Inflammatory macrophage treated with lipopolysaccharide for 1 hour (primary cell): ENCODE measurements at regions not wholly inside any gene's neighbourhood (a gene's known extent, or its start where the extent isn't known, plus 50 kb on each side); places are given as distances from the start of the nearest gene placed in this dataset.
"Not testable (repeated sequence)": the region's sequence is repeated elsewhere in the genome, so short reads cannot be mapped to it uniquely, and the experiment has no call there.

Experiments used
- DNase-seq, 2 donors: peaks; one replicate each; pipeline ENCODE4 v3.0.0-alpha.2; 2020 to 2022

GRCh38 chr2:236376566-236377244 is 112.5 kb upstream of the ASB18 start:
- DNase-seq: no peak

GRCh38 chr2:236380051-236380612 is 115.9 kb upstream of the ASB18 start:
- no peak for DNase-seq

DNA sequence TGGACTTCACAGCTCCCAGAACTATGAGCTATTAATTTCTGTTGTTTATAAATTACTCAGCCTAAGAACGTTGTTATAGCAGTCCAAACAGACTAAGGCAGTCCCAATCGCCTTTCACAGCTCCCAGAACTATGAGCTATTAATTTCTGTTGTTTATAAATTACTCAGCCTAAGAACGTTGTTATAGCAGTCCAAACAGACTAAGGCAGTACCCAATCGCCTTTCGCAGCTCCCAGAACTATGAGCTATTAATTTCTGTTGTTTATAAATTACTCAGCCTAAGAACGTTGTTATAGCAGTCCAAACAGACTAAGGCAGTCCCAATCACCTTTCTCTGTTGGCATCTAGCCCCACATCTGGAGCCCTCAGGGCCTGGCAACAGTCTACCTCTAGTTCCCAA is 117.0 kb upstream of the ASB18 start:
- not testable (repeated sequence) for DNase-seq

GRCh38 chr2:236389284-236390216 is 125.3 kb upstream of the ASB18 start:
- DNase-seq: not testable (repeated sequence)

DNA sequence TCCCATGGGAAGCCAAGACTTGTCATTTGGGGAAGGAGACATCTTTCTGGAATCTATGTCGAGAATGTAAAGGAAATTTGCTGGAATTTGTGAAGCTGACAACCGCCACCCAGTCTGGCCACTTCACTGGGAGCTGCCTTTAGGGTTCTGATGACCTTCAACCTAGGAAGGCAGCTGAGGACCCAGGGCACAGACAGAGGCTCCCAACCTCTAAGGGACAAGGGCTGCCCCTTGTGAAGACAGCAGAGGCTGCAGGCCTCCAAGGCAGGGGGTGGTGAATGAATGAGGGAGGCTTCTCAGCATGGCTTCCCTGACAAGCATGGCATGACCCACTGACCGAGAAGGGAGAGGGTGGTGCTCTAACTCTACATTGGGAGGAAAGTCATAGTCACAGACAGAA is 128.9 kb upstream of the ASB18 start:
- no peak for DNase-seq

DNA sequence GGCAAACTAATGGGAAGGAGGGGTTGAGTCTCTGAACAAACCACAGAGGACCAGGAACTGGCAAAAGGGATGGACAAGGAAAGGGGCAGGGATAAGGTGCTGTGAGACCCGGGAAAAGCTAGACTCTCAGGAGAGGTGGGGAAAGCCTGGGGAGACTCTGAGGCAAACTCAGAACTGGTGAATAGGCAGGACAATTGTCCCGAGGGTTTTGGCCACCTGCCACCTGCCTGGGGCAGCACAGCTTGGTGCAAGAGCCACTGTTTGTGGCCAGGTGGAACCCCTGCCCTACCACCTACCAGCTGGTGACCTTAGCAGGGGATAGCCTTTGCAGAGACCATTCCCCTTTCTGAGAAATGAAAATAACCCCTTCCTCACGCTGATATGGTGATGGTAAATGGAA is 129.4 kb upstream of the ASB18 start:
- no peak for DNase-seq

GRCh38 chr2:236394571-236394970 is 130.4 kb upstream of the ASB18 start:
- no peak for DNase-seq

- DNase-seq: no peak
Observed at GRCh38 chr2:236395067-236395466, 130.9 kb upstream of the ASB18 start.

DNA sequence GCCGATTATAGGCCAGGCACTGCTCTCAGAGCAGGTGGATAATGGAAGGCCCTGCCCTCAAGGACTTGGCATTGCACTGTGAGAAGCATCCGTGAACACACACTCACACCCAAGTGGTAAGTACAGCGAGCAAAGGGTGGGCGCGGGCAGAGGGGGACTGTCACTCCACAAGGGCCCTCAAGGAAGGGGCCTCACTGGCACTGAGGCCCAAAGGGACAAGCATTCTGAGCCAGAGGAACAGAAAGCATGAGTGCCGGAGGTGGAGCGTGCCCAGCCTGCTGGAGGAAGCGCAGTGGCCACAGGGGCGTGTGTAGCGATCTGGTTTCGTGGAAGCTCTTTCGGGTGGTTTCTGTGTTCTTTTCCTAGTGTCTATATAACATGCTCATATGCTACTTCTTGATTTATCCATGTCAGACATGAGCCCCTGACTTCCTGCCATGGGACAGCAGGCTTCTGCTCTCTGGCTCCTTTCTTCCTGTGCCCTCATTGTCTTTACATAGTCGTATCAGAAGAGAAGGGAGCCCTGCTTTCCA is 132.7 kb upstream of the ASB18 start:
- no peak for DNase-seq

DNA sequence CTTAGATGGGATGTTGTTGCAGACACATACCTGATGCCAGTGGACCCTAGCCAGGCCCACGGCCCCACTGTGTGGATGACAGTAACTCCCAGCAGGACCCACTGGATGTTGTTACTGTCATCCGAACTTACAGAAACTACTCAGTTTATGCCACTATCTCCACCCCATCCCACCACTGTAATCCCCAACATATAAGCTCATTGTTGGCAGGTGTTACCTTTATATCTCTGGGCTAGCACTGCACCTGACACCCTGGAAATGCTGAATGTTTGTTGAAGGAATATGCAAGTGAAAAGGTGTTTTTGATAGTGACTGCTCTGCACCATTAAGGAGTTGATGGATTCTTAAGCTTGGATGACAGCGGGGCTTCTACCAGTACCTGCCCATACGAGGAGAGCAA is 133.5 kb upstream of the ASB18 start:
- DNase-seq: no peak

- no peak for DNase-seq
Observed at GRCh38 chr2:236399409-236399808, 135.2 kb upstream of the ASB18 start.

DNA sequence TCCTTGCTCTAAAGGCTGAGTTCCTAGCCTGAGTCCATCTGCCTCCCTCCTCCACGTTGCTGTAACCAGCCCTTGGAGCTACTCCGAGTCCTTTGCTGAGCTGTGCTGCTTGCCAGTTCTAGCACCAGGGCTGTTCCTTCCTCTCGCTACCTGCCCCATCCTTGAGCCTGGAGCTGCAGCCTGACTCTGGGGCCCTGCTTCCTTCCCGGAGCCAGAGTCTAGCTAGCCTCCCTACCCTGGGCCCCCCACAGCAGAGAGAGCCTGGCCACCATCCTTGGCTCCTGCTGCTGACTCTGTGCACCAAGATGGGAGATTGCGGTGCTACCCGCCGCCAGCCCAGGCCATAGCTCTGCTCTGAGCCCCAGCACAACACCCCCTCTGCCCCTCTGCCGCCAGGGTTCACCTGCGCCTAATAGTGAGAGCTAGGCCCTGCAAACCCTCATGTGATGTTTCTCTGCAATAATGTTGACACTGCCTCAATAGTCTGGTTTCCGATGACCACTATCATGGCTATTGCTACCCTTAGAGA is 135.9 kb upstream of the ASB18 start:
- DNase-seq: no peak

DNA sequence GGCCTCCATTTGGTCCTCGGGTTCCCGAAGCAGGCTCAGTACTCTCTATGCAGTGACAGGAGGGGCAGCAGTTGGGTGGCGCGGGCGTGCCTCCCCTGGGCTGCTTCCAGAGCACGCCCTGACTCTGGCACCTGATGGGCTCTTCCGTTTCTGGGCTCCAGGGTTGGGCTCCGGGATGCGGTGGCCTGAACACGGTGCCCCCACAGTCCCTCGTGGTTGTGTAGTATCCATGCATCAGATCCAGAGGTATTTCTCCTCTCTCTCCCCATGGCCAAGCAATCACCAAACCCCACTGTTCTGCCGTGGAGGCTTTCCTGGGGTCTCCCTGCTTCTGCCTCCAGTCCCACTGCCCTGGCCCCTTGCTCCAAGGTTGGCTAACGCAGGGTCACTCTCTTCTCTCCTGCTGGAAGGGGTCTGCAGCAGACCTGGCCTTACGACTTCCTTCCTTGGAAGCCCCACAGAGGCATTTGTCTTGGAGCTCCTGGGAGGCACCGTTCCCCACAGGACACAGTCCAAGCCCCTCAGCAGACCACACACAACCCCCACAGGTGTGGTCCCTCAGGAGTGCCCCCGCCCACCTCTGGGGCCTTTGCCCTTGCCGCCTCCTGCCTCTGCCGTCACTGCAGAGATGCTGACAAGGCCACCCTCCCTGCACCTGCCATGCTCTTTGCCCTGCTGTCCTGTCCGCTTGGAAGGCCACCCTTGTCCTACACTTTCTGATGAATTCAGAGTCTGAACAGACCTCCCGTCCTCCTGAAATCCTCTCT is 136.6 kb upstream of the ASB18 start:
- DNase-seq: no peak

- DNase-seq: no peak
Observed at GRCh38 chr2:236402033-236402790, 138.0 kb upstream of the ASB18 start.

DNA sequence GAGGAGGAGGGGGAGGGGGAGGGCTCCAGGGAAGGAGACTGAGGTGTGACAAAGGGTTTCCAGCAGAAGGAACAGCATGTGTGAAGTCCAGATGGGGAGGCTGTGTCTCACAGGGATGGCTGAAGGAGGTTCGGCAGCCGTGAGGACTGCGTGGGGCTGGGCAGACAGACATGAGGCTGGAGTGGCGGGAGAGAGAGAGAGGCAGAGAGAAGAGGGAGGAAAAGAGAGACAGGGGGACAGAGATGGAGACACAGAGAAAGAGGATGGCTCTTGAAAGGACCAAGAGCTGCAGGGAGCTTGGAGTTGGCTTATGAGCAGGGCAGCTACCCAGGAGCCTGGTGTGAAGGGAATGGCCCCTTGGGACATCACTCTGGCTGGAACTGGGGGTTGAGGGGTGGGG is 138.9 kb upstream of the ASB18 start:
- no peak for DNase-seq

DNA sequence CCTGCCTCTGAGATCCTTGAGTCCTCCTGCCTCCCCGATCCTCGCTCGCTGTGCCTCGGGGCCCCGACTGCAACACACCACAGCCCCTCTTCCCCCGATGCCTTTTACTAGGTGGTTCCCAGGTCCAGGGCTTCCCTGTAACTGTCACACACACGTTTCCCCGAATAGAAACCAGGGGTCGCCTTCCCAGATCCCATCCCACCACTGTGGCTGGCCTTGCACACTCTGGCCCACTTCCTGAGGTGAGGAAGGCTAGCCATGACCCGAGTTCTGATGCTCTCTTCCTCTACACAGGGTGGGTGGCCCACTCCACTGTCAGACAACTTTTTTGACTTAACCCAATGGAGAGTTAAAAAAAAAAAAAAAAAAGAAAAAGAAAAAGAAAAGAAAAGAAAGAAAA is 139.6 kb upstream of the ASB18 start:
- no peak for DNase-seq

- no peak for DNase-seq
Observed at GRCh38 chr2:236404346-236404745, 140.1 kb upstream of the ASB18 start.

GRCh38 chr2:236405357-236405756 is 141.2 kb upstream of the ASB18 start:
- no peak for DNase-seq

- no peak for DNase-seq
Observed at GRCh38 chr2:236408090-236408489, 143.9 kb upstream of the ASB18 start.

- DNase-seq: no peak
Observed at GRCh38 chr2:236408786-236409185, 144.6 kb upstream of the ASB18 start.

- no peak for DNase-seq
Observed at GRCh38 chr2:236415684-236416444, 151.7 kb upstream of the ASB18 start.
